Activated CD4-positive, alpha-beta T cell treated with anti-CD3 and anti-CD28 coated beads, Interleukin-2, amount 10 ng/mL, durations not matched to agents 7 days and 5 days (primary cell): ENCODE measurements at regions not wholly inside any gene's neighbourhood (a gene's known extent, or its start where the extent isn't known, plus 50 kb on each side); places are given as distances from the start of the nearest gene placed in this dataset.

Experiments used
- CTCF ChIA-PET: fragments of 350-600 bp; sonication (Branson Sonifier 250); formaldehyde crosslinking; loops from one replicate; lab custom pipeline; 2021; ENCODE audit warnings: antibody characterized with exemption; lab: Charles Lee
- POLR2A ChIA-PET: fragments of 350-600 bp; sonication (Branson Sonifier 250); formaldehyde crosslinking; loops from one replicate; lab custom pipeline; 2021; ENCODE audit warnings: antibody characterized with exemption; lab: Charles Lee
- DNase-seq: peaks from one replicate; pipeline ENCODE4 v3.0.0-alpha.2; 2020
- H3K27ac Mint-ChIP-seq: one replicate; pipeline ENCODE4 v1.8.0; 2021; ENCODE audit warnings: mild to moderate bottlenecking, moderate library complexity, mixed read lengths
- H3K27me3 Mint-ChIP-seq: one replicate; pipeline ENCODE4 v1.8.0; 2021; ENCODE audit warnings: mixed read lengths
- H3K36me3 Mint-ChIP-seq: one replicate; pipeline ENCODE4 v1.8.0; 2021; ENCODE audit warnings: low read depth, mixed read lengths
- H3K4me1 Mint-ChIP-seq: one replicate; pipeline ENCODE4 v1.8.0; 2021; ENCODE audit warnings: mixed read lengths
- H3K4me3 Mint-ChIP-seq: one replicate; pipeline ENCODE4 v1.8.0; 2021; ENCODE audit warnings: mild to moderate bottlenecking, moderate library complexity, mixed read lengths
- H3K9me3 Mint-ChIP-seq: one replicate; pipeline ENCODE4 v1.8.0; 2021; ENCODE audit warnings: mixed read lengths

- Mint-ChIP-seq H3K36me3 (no peaks in the 10 kb centered on the region), H3K27ac (peak overlapping the region; percentile 26), H3K27me3 (peaks cover 22% of the 10 kb centered on the region), H3K9me3 (peaks cover 5% of the 10 kb centered on the region), H3K4me3 (no peak overlapping the region), H3K4me1 (peaks cover 27% of the 10 kb centered on the region)
- ChIA-PET POLR2A (interaction anchor here (1.0 kb wide), 1 partner anchor 106 kb away, joined by 3 read pairs; no protein-coding TSS in a partner anchor), CTCF (interaction anchor here (1.4 kb wide), 1 partner anchor 11 kb away, joined by 5 read pairs; no protein-coding TSS in a partner anchor)
- peak; percentile 51 for DNase-seq
Measured at GRCh38 chr10:8438603-8439002, 384.1 kb downstream of the GATA3 start.

- CTCF ChIA-PET: interaction anchor here (0.9 to 1.7 kb wide), 4 partner anchors 11 to 20 kb away, joined by 3 to 5 read pairs (median 4); no protein-coding TSS in a partner anchor
- H3K4me1 Mint-ChIP-seq: peaks cover 28% of the 10 kb centered on the region
Measured at GRCh38 chr10:8439040-8439439, 384.6 kb downstream of the GATA3 start.

GRCh38 chr10:8444630-8445029, 390.1 kb downstream of the GATA3 start:
- peak; percentile 31 for DNase-seq
- H3K27me3 Mint-ChIP-seq: peaks cover 28% of the 10 kb centered on the region
- no peak overlapping the region for H3K27ac Mint-ChIP-seq
- H3K9me3 Mint-ChIP-seq: no peaks in the 10 kb centered on the region
- POLR2A ChIA-PET: no interaction called here
- CTCF ChIA-PET: no interaction called here
- H3K36me3 Mint-ChIP-seq: no peaks in the 10 kb centered on the region
- H3K4me3 Mint-ChIP-seq: no peak overlapping the region
- peaks cover 9% of the 10 kb centered on the region for H3K4me1 Mint-ChIP-seq

More at GRCh38 chr10:8439040-8439439, 384.6 kb downstream of the GATA3 start:
- Mint-ChIP-seq H3K27me3 (peaks cover 27% of the 10 kb centered on the region), H3K9me3 (peaks cover 3% of the 10 kb centered on the region), H3K4me3 (no peak overlapping the region), H3K27ac (peak overlapping the region; percentile 26), H3K36me3 (no peaks in the 10 kb centered on the region)
- no peak for DNase-seq
- POLR2A ChIA-PET: interaction anchor here (1.0 kb wide), 1 partner anchor 107 kb away, joined by 3 read pairs; no protein-coding TSS in a partner anchor

GRCh38 chr10:8445353-8445752, 390.9 kb downstream of the GATA3 start:
- Mint-ChIP-seq H3K9me3 (no peaks in the 10 kb centered on the region), H3K27ac (no peak overlapping the region), H3K36me3 (no peaks in the 10 kb centered on the region), H3K4me1 (peaks cover 9% of the 10 kb centered on the region), H3K27me3 (peaks cover 29% of the 10 kb centered on the region), H3K4me3 (no peak overlapping the region)
- ChIA-PET CTCF (interaction anchor here (0.6 to 1.3 kb wide), 2 partner anchors 16 to 316 kb away, joined by 4 to 5 read pairs; no protein-coding TSS in a partner anchor), POLR2A (no interaction called here)
- no peak for DNase-seq

GRCh38 chr10:8449909-8450308, 395.4 kb downstream of the GATA3 start:
- ChIA-PET POLR2A (no interaction called here), CTCF (interaction anchor here (0.5 to 1.9 kb wide), 5 partner anchors 8 to 1855 kb away, joined by 3 to 7 read pairs (median 3); no protein-coding TSS in a partner anchor)
- peaks cover 6% of the 10 kb centered on the region for H3K4me1 Mint-ChIP-seq

GRCh38 chr10:8453587-8453986, 399.1 kb downstream of the GATA3 start:
- Mint-ChIP-seq H3K36me3 (peaks cover 2% of the 10 kb centered on the region), H3K9me3 (no peaks in the 10 kb centered on the region), H3K4me1 (peaks cover 6% of the 10 kb centered on the region), H3K4me3 (no peak overlapping the region), H3K27ac (no peak overlapping the region), H3K27me3 (peaks cover 10% of the 10 kb centered on the region)
- no peak for DNase-seq
- POLR2A ChIA-PET: no interaction called here
- CTCF ChIA-PET: interaction anchor here (0.6 to 1.6 kb wide), 2 partner anchors 12 to 286 kb away, joined by 3 to 4 read pairs; no protein-coding TSS in a partner anchor

More at GRCh38 chr10:8449909-8450308, 395.4 kb downstream of the GATA3 start:
- Mint-ChIP-seq H3K27me3 (peaks cover 5% of the 10 kb centered on the region), H3K27ac (no peak overlapping the region), H3K4me3 (no peak overlapping the region), H3K36me3 (no peaks in the 10 kb centered on the region), H3K9me3 (no peaks in the 10 kb centered on the region)
- DNase-seq: no peak

GRCh38 chr10:8454357-8454756, 399.9 kb downstream of the GATA3 start:
- Mint-ChIP-seq H3K36me3 (peaks cover 2% of the 10 kb centered on the region), H3K9me3 (no peaks in the 10 kb centered on the region), H3K27me3 (peaks cover 10% of the 10 kb centered on the region), H3K27ac (no peak overlapping the region), H3K4me1 (peaks cover 6% of the 10 kb centered on the region), H3K4me3 (no peak overlapping the region)
- CTCF ChIA-PET: no interaction called here
- POLR2A ChIA-PET: no interaction called here
- DNase-seq: no peak

GRCh38 chr10:8455181-8455580, 400.7 kb downstream of the GATA3 start:
- DNase-seq: no peak
- Mint-ChIP-seq H3K27ac (no peak overlapping the region), H3K36me3 (peaks cover 2% of the 10 kb centered on the region), H3K27me3 (peaks cover 10% of the 10 kb centered on the region), H3K9me3 (no peaks in the 10 kb centered on the region), H3K4me3 (no peak overlapping the region), H3K4me1 (peaks cover 6% of the 10 kb centered on the region)
- ChIA-PET POLR2A (no interaction called here), CTCF (no interaction called here)

GRCh38 chr10:8456386-8456785, 401.9 kb downstream of the GATA3 start:
- ChIA-PET CTCF (no interaction called here), POLR2A (no interaction called here)
- Mint-ChIP-seq H3K4me3 (no peak overlapping the region), H3K27ac (no peak overlapping the region), H3K4me1 (peaks cover 6% of the 10 kb centered on the region), H3K36me3 (peaks cover 2% of the 10 kb centered on the region), H3K27me3 (peaks cover 5% of the 10 kb centered on the region), H3K9me3 (no peaks in the 10 kb centered on the region)
- no peak for DNase-seq

- no peak overlapping the region for H3K4me3 Mint-ChIP-seq
- ChIA-PET CTCF (interaction anchor here (1.4 kb wide), 1 partner anchor 8 kb away, joined by 4 read pairs; no protein-coding TSS in a partner anchor), POLR2A (no interaction called here)
- no peaks in the 10 kb centered on the region for H3K9me3 Mint-ChIP-seq
- H3K36me3 Mint-ChIP-seq: peaks cover 2% of the 10 kb centered on the region
- H3K4me1 Mint-ChIP-seq: no peaks in the 10 kb centered on the region
- no peak for DNase-seq
- no peak overlapping the region for H3K27ac Mint-ChIP-seq
- H3K27me3 Mint-ChIP-seq: peaks cover 13% of the 10 kb centered on the region
Measured at GRCh38 chr10:8460626-8461025, 406.1 kb downstream of the GATA3 start.

GRCh38 chr10:8462565-8462964, 408.1 kb downstream of the GATA3 start:
- Mint-ChIP-seq H3K27ac (no peak overlapping the region), H3K36me3 (no peaks in the 10 kb centered on the region), H3K9me3 (no peaks in the 10 kb centered on the region), H3K27me3 (peaks cover 14% of the 10 kb centered on the region), H3K4me3 (no peak overlapping the region), H3K4me1 (no peaks in the 10 kb centered on the region)
- ChIA-PET CTCF (interaction anchor here (0.5 to 0.7 kb wide), 2 partner anchors 161 to 1122 kb away, joined by 4 to 5 read pairs; no protein-coding TSS in a partner anchor), POLR2A (no interaction called here)
- no peak for DNase-seq

- CTCF ChIA-PET: no interaction called here
- H3K9me3 Mint-ChIP-seq: no peaks in the 10 kb centered on the region
- H3K4me3 Mint-ChIP-seq: no peak overlapping the region
- no peak overlapping the region for H3K27ac Mint-ChIP-seq
- H3K27me3 Mint-ChIP-seq: peaks cover 14% of the 10 kb centered on the region
- H3K4me1 Mint-ChIP-seq: no peaks in the 10 kb centered on the region
- no peaks in the 10 kb centered on the region for H3K36me3 Mint-ChIP-seq
- POLR2A ChIA-PET: no interaction called here
- DNase-seq: no peak
Measured at GRCh38 chr10:8463853-8464252, 409.4 kb downstream of the GATA3 start.

GRCh38 chr10:8468477-8468876, 414.0 kb downstream of the GATA3 start:
- peaks cover 10% of the 10 kb centered on the region for H3K27me3 Mint-ChIP-seq
- H3K27ac Mint-ChIP-seq: no peak overlapping the region
- no peaks in the 10 kb centered on the region for H3K36me3 Mint-ChIP-seq
- no peaks in the 10 kb centered on the region for H3K9me3 Mint-ChIP-seq
- DNase-seq: no peak
- ChIA-PET CTCF (interaction anchor here (0.9 to 1.2 kb wide), 3 partner anchors 8 to 418 kb away, joined by 3 to 4 read pairs (median 4); no protein-coding TSS in a partner anchor), POLR2A (no interaction called here)
- H3K4me3 Mint-ChIP-seq: no peak overlapping the region
- no peaks in the 10 kb centered on the region for H3K4me1 Mint-ChIP-seq
